ENCODE measurements at regions not wholly inside any gene's neighbourhood (a gene's known extent, or its start where the extent isn't known, plus 50 kb on each side); places are given as distances from the start of the nearest gene placed in this dataset.

DNA sequence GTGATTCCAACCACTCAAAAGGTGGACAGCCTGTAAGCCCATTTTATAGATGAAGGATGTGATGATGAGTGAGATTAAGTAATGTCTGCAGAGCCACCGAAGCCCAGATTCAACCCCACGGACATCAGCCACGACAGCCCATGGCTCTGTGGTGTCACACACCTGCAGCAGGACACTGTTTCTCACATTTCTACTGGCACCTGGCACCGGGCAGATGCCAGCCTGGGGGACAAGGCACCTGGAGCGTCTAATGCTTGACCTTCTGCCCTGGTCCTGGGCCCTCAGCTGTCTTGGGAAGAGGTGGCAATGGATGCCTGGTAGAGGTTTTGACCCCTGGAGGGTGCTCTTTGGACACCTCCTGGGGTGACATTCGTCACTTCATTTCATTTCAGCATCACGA lies 176.3 kb downstream of the ANAPC1 start:
- no peak for ATAC-seq
- H3K27ac ChIP-seq, result no peak overlapping the region
- WGBS, 2 donors (ENCODE audit: low coverage in 1 of 2), result 90 to 94% methylated on average over 2 to 4 of the region's 7 CpGs
- H3K4me1 ChIP-seq, result peaks cover 0 to 40% (median 5%) of the 10 kb centered on the region in 3 donors
- H3K36me3 ChIP-seq, result no peaks in the 10 kb centered on the region
- no peaks in the 10 kb centered on the region for H3K9me3 ChIP-seq
- TF ChIP-seq EP300 (IDR thresholded peaks at IDR 0.05), result no peak
- no peak for TF ChIP-seq POLR2A (IDR thresholded peaks at IDR 0.05)
- TF ChIP-seq POLR2AphosphoS5 (IDR thresholded peaks at IDR 0.05), result no peak
- TF ChIP-seq, protein P1, sequence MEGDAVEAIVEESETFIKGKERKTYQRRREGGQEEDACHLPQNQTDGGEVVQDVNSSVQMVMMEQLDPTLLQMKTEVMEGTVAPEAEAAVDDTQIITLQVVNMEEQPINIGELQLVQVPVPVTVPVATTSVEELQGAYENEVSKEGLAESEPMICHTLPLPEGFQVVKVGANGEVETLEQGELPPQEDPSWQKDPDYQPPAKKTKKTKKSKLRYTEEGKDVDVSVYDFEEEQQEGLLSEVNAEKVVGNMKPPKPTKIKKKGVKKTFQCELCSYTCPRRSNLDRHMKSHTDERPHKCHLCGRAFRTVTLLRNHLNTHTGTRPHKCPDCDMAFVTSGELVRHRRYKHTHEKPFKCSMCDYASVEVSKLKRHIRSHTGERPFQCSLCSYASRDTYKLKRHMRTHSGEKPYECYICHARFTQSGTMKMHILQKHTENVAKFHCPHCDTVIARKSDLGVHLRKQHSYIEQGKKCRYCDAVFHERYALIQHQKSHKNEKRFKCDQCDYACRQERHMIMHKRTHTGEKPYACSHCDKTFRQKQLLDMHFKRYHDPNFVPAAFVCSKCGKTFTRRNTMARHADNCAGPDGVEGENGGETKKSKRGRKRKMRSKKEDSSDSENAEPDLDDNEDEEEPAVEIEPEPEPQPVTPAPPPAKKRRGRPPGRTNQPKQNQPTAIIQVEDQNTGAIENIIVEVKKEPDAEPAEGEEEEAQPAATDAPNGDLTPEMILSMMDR (IDR thresholded peaks at IDR 0.05), result no peak
- no peaks in the 10 kb centered on the region for H3K27me3 ChIP-seq
- no peak overlapping the region for H3K4me3 ChIP-seq

DNA sequence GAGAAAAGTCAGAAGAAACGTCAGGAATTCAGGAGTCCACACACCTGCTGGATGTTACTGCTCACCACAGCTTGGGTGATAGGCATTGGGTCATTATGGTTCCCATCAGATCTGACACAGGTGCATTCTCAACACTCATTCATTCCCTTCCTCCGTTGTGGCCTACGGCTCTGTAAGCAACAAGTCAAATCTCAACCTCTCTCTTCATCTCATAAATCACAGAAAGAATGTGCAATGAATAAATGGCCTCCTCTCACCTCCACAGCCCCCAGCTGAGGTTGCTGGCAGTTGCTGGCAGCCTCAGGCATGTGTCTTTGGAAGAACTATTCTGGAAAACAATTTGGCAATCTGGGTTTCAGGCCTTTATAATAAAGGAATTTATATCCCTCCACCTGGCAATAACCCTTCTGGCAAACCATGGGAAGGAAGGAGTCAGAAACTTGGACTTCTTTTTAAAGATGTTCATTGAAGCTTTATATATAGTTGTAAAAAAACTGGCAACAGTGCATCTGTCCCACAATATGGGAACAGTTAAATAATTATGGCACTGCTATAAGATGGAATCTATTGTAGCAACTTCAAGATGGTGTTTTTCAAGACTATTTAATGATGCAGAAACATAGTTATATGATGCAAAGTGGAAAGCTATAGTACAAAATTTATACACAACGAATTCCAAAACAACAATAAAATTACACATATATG lies 175.4 kb downstream of the ANAPC1 start:
- WGBS, 2 donors (ENCODE audit: low coverage in 1 of 2), result 67 to 82% methylated on average over 3 of the region's 4 CpGs
- Histone ChIP-seq H3K4me3 (no peak overlapping the region), H3K27ac (no peak overlapping the region), H3K27me3 (no peaks in the 10 kb centered on the region), H3K9me3 (no peaks in the 10 kb centered on the region), H3K4me1 (peaks cover 0 to 38% (median 5%) of the 10 kb centered on the region in 3 donors), H3K36me3 (no peaks in the 10 kb centered on the region)
- ATAC-seq, result no peak
- TF ChIP-seq POLR2A (IDR thresholded peaks at IDR 0.05), result no peak
- TF ChIP-seq POLR2AphosphoS5 (IDR thresholded peaks at IDR 0.05), result no peak
- TF ChIP-seq EP300 (IDR thresholded peaks at IDR 0.05), result no peak
- TF ChIP-seq, protein P1 (IDR thresholded peaks at IDR 0.05), result no peak

DNA sequence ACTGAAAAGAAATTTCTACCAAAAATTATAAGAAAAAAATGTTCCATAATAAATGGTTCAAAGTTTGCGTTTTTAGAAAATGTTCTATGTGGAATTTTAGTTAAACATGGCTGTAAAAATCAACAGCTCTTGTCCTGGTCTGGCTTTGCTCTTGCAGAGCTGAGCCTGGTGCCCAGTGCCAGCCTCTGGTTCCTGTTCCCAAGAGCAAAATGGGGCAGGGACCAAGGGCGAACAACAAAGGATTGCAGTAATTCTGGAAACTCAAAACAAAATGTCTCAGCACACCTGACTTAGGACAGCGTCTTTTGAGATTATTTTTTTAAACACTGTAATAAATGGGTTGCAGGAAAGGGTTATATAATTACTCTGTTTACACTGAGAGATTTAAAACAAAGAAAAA lies 174.7 kb downstream of the ANAPC1 start:
- peak overlapping the region in 2 of 4 donors; percentile 17 to 33 for H3K27ac ChIP-seq
- H3K4me1 ChIP-seq, result peaks cover 0 to 38% (median 5%) of the 10 kb centered on the region in 3 donors
- no peaks in the 10 kb centered on the region for H3K27me3 ChIP-seq
- TF ChIP-seq POLR2AphosphoS5 (IDR thresholded peaks at IDR 0.05) (no peak), EP300 (IDR thresholded peaks at IDR 0.05) (no peak), POLR2A (IDR thresholded peaks at IDR 0.05) (no peak)
- TF ChIP-seq, protein P1 (IDR thresholded peaks at IDR 0.05), result no peak
- H3K36me3 ChIP-seq, result no peaks in the 10 kb centered on the region
- ATAC-seq, result no peak
- no peak overlapping the region for H3K4me3 ChIP-seq
- 43 to 59% methylated on average over 3 of the region's 3 CpGs for WGBS, 2 donors (ENCODE audit: low coverage in 1 of 2)
- no peaks in the 10 kb centered on the region for H3K9me3 ChIP-seq

DNA sequence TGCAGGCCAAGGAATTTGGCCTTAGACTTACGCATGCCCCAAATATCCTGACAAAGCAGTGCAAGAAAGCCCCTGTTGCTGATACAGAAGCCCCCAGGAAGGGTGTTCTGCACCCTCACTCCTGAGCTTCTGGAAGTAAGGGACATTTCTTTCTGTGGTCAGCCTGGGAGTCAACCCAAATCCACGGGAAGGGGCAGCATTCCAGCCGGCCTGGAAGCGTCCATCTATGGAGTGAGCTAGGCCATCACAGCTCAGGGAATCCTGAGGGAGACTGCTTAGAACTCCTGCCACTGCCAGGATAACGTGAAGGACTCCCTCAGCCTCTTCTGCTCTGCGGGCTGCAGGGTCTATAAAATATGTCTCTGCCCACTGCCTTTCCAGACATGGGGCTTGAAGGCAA lies 173.9 kb downstream of the ANAPC1 start:
- no peak for TF ChIP-seq EP300 (IDR thresholded peaks at IDR 0.05)
- no peak for TF ChIP-seq POLR2A (IDR thresholded peaks at IDR 0.05)
- TF ChIP-seq POLR2AphosphoS5 (IDR thresholded peaks at IDR 0.05), result no peak
- TF ChIP-seq, protein P1 (IDR thresholded peaks at IDR 0.05), result no peak
- peak; percentile 34 for ATAC-seq
- no peaks in the 10 kb centered on the region for H3K27me3 ChIP-seq
- H3K9me3 ChIP-seq, result no peaks in the 10 kb centered on the region
- H3K27ac ChIP-seq, result peak overlapping the region in 2 of 4 donors; percentile 17 to 33
- no peak overlapping the region for H3K4me3 ChIP-seq
- no CpG with 5 or more reads among the region's 6 CpGs for WGBS, 2 donors (ENCODE audit: low coverage in 1 of 2)
- no peaks in the 10 kb centered on the region for H3K36me3 ChIP-seq
- H3K4me1 ChIP-seq, result peaks cover 0 to 38% (median 5%) of the 10 kb centered on the region in 3 donors

DNA sequence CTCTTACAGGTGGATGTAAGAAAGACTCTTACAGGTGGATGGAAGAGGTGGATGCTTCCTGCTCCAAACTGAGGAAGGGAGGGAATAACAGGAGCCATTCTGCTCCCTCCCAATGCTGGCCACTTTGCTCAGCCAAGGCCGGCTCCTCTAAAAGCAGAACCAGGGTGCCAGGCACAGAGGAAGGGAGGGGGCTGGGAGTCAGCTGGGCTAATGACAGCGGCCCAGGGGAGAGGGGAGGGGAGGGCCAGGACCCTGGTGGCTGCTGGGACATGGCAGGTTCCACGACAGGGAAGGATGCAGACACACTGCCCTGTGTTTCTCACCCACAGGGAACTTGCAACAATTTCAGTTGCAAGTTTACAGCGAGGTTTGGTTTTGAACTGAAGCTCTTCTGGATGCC lies 173.4 kb downstream of the ANAPC1 start:
- Histone ChIP-seq H3K9me3 (no peaks in the 10 kb centered on the region), H3K4me1 (peaks cover 0 to 39% (median 5%) of the 10 kb centered on the region in 3 donors), H3K27me3 (no peaks in the 10 kb centered on the region), H3K4me3 (no peak overlapping the region), H3K27ac (peak overlapping the region in 1 of 4 donors; percentile 33), H3K36me3 (no peaks in the 10 kb centered on the region)
- WGBS, 2 donors (ENCODE audit: low coverage in 1 of 2), result 100% methylated on average over 2 of the region's 4 CpGs; no CpG with 5 or more reads in 1 of the 2 donors
- no peak for ATAC-seq
- TF ChIP-seq POLR2AphosphoS5 (IDR thresholded peaks at IDR 0.05), result no peak

Data from gastroesophageal sphincter (tissue), 4 donors.